MM.1S (cell line): ENCODE measurements at regions not wholly inside any gene's neighbourhood (a gene's known extent, or its start where the extent isn't known, plus 50 kb on each side); places are given as distances from the start of the nearest gene placed in this dataset.

Experiments
- EZH2 ChIP-seq: fragments of 300-600 bp; sonication (generic); optimal IDR thresholded peaks from 2 replicates; pipeline ENCODE3; 2017; ENCODE audit warnings: low read depth, mild to moderate bottlenecking, antibody characterized with exemption, low read length, mixed read lengths
- TF ChIP-seq, protein P1 (sequence below): fragments of 300-600 bp; sonication (generic); IDR thresholded peaks from 2 replicates; pipeline ENCODE4 v1.5.1; 2016; ENCODE audit warnings: antibody characterized with exemption, low read length, mixed read lengths

DNA sequence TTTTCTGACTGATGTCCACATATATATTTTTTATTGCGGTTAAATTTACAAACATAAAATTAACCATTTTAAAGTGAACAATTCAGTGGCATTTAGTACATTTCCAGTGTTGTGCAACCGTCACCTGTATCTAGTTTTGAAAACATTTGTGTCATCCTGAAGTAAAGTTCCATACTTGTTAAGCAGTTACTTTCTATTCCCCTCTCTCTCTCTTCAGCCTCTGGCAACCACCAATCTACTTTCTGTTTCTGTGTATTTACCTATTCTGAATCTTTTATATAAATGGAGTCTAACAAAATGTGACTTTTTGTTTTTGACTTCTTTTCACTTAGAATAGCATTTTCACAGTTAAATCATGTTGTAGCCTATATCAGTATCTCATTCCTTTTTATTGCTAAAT lies 480.1 kb upstream of the SMARCA2 start:
- no peak for TF ChIP-seq EZH2
- TF ChIP-seq, protein P1, sequence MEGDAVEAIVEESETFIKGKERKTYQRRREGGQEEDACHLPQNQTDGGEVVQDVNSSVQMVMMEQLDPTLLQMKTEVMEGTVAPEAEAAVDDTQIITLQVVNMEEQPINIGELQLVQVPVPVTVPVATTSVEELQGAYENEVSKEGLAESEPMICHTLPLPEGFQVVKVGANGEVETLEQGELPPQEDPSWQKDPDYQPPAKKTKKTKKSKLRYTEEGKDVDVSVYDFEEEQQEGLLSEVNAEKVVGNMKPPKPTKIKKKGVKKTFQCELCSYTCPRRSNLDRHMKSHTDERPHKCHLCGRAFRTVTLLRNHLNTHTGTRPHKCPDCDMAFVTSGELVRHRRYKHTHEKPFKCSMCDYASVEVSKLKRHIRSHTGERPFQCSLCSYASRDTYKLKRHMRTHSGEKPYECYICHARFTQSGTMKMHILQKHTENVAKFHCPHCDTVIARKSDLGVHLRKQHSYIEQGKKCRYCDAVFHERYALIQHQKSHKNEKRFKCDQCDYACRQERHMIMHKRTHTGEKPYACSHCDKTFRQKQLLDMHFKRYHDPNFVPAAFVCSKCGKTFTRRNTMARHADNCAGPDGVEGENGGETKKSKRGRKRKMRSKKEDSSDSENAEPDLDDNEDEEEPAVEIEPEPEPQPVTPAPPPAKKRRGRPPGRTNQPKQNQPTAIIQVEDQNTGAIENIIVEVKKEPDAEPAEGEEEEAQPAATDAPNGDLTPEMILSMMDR, result no peak
